Stimulated activated CD8-positive, alpha-beta memory T cell treated with anti-CD3 and anti-CD28 coated beads, Interleukin-15, amount 100 ng/mL, for 24 hours (primary cell): ENCODE measurements at regions not wholly inside any gene's neighbourhood (a gene's known extent, or its start where the extent isn't known, plus 50 kb on each side); places are given as distances from the start of the nearest gene placed in this dataset.
"Not testable (repeated sequence)": the region's sequence is repeated elsewhere in the genome, so short reads cannot be mapped to it uniquely, and the experiment has no call there.

Experiments
- DNase-seq: peaks from one replicate; pipeline ENCODE4 v3.0.0-alpha.2; 2020; ENCODE audit warnings: low read depth

DNA sequence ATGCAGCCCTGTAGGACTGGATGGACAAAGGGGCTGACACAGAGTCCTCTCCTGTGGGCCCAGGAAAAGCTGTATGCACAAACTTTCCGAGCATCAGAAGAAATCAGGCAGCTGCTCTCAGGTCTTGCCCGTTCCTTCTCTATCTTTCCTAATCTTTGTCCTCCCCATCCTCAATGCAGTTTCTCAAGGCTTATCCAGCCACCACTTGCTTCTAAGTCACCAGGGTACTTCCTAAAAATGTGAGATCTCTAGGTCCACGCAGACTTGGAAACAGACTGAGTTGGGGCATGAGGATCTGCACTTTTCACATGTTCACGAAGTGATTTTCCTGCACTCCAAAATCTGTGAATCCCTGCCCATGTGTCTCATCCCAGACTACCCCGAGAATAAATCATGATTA is 394.5 kb upstream of the SLC35B3 start:
- no peak for DNase-seq

DNA sequence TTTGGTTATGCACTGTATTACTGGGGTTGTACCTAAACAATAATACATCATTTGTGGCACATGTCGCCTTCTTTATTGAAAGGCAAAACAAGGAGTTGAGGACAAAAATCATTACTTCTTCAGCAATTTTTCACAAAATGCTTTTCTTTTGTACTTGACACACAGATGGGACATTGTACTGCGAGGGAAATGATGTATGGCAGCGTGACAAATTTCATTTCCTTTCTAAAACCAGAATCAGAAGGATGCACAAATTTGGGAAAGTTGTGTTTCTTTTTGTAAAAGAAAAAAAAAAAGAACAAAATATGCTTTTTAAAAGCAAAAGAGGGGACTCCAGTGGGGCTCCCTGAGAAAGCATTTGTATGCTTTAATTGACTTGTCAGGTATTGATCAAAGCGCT is 394.0 kb upstream of the SLC35B3 start:
- no peak for DNase-seq

DNA sequence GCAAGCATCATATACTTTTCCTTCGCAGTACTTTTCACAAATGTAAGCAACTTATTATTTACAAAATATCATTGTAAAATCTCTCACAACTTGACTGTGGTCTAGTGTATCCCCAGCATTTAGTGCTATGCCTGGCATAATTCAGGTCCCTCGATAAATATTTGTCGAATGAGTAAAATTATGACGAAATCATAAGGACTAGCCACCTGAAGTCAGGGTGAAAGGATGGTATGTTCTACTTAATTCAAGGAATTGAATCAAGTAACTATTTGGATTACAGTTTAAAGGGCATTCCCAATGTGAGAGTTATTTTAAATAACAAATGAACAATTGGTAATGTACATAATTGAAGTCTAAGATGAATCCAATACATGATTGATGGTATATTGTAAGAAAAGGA is 393.0 kb upstream of the SLC35B3 start:
- no peak for DNase-seq

DNA sequence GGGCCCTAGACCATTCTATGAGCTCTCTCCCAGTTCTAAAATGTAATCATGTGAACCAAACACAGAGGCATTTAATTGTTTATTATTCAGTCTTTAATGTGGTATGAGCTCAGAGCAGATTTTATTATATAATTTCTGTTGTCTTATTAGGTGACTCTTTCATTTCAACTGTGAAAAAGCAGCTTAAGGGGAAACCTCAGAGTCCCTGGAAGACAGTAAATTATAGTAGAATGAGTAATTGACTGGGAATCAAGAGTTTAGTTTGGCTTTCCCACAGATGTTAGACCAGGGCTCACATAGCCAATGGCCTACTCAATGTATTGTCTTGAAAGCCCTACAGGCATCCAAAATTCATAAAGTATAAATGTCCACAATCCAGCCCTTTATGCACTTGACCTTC is 390.4 kb upstream of the SLC35B3 start:
- no peak for DNase-seq

DNA sequence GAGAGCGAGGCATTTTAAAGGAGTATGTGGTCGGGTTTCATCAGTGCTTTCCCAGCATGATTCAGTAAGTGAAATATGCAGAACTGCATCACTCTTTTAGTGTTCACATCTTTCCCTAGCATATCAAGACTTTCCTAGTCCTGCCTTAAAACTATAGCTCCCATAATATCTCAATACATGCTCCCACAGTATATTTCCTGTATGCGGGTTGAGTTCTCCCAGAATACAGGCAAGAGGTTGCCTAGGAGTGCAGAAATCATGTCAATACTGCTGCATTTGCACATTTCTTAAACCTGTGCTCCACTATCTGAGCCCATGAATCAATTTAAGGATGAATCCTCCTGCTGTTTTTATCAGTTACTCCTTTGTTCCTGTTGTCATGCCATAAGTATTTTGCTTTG is 386.6 kb upstream of the SLC35B3 start:
- no peak for DNase-seq

DNA sequence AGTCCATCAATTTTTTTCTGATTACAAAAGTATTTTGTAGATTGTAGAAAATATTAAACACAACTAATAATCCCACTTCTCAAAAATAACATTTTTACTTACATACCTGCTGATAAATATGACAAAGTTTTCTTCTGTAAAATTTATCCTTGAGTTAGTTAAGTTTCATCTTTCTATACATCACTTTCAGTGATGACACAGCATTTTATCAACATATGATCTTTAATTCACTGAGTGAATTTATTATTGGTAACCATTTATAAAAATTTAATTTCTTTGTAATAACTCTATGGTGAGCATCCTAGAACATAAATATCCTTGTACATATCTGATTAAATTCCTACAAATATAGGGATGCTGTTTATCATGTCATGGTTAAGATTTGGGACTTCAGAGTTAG is 385.0 kb upstream of the SLC35B3 start:
- DNase-seq: no peak

DNA sequence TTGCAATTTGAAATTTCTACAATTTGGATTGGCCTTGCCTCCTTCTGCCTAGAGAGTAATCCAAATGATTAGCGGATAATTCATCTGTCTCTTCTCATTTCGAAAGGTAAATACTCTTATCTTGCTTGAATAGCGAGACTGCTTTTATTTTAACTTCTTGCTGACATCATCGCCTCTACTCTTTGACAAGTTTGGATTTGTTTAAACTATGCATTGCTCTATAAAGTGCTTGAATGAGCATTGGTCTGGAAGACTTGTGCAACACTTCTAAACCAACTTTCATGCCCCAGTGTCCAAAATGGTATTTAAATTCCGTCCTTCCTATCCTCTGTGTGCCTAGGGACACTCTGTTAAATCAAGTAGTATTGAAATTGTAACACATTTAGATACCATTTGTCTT is 384.1 kb upstream of the SLC35B3 start:
- DNase-seq: no peak

DNA sequence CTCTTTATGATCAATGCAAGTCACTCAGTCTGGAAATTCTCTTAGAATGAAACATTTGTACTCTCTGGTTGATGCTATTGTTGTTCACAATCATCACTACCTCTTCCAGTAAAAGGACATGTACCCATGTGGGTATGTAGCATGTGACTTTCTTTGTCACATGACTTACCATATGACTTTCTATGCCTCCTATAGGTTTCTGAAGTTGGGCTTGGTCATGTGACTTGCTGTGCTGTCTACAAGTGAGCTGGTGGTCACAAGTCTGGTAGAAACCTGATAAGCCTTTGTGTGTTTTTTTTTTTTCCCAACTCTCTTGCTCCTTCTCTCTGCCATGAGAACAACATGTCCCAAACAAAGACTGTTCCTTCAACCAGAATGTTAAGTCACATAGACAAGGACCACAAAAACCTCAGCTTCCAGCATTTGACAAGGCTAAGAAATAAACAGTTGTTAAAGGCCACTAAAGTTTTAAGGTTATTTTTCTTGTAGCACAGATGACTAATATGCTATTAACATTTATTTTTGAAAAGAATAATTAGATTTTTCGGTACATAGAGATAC is 379.2 kb upstream of the SLC35B3 start:
- no peak for DNase-seq

DNA sequence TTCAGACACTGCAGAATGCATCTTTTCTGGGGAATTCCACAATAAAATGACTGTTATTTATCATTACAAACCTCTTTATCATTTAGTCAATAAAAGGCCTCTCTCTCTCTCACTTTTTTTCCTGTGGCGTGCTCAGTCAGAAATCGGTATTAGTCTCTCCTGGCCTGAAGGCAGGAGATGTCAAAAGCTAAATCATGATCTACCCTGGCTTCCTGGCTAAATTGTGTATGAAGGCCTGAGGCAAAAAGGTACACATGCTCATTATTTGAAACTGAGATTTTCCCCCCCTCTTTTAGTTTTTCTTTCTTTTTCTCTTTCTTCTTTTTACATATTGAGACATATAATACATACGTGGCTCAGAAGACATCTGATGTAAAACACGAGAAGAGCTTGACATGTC is 375.0 kb upstream of the SLC35B3 start:
- no peak for DNase-seq

DNA sequence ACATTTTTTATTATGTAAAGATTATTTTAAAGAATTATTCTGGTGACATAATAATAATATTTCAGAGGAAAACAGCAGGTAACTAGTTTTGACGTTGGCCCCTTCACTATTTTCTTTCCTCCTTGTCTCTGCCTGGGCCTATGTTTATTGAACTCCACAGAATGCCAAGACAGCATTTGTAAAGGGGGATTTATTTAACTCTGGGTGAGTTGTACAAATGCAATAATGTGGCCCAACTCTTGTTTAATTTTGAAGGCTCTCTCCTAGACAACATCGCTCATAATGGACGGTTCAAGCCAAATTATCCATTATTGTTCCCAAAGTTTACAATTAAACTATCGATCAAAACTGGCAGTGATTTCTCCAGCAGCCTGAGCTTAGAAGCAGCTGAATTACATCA is 374.3 kb upstream of the SLC35B3 start:
- DNase-seq: no peak

DNA sequence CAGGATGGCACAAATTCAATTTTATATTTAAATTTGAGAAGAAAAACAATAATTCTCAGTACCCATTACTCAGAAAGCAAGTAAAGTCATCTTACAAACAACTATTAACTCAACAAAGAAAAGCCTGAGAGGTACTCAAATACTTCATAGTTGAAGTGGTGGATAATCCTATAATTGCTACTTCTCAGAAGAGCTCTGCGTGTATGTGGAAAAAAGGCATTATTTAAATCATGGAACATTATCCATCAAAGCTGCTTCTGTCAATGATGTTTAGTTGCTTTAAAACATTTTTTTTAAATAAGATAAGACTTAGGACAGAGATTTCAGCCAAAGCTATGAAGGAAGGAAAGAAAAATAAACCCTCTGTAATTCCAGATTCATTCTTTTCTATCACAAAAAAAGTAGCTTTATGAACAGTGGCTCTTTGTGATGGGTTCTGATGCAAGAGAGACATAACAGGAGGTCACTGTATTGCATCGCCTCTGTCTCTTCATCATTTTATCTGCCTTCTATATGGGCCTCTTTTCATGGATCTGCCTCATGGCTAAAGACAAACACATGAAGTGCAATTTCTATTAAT is 367.9 kb upstream of the SLC35B3 start:
- DNase-seq: no peak

DNA sequence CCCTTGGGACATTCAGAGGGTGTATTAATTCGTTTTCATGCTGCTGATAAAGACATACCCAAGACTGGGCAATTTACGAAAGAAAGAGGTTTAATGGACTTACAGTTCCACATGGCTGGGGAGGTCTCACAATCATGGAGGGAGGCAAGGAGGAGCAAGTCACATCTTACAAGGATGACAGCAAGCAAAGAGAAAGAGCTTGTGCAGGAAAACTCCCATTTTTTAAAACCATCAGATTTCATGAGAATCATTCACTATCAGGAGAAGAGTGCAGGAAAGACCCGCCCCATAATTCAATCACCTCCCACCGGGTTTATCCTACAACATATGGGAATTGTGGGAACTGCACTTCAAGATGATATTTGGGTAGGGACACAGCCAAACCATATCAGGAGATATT is 367.1 kb upstream of the SLC35B3 start:
- not testable (repeated sequence) for DNase-seq

DNA sequence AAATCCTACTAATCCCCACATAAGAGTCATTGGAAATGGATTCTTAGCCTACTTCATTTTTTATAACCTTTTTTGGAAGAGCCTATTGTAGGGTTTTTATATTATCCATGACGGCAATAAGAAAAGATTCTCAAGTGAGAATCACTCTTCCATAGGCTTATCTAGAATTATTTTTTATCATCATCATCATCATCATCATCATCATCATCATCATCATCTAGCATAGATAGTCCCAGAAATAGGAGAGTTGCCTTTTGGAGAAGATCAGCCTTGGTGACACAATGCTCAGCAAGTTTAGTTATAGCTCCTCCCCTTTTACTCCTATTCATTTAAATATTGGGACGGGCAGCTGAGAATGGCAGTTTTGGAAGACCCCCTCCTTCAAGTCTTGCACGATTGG is 359.1 kb upstream of the SLC35B3 start:
- no peak for DNase-seq

DNA sequence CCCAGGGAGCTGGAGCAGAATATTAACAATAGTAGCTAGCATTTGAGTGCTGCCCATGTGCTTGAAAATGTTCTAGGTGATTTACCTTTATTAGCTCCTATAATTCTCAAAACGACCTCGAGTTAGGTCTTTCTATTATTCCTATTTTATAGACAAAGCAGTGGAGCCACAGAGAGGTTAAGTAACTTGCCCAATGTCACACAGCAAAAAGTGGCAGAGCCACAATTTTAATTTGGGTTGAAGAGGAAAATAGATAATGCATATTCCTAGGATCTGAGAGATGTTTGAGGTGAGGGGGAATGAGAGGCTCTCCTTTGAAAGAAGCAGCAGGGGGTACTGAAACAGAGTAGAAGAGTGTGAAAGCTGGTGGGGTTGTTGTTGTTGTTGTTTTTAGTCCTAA is 354.5 kb upstream of the SLC35B3 start:
- no peak for DNase-seq

DNA sequence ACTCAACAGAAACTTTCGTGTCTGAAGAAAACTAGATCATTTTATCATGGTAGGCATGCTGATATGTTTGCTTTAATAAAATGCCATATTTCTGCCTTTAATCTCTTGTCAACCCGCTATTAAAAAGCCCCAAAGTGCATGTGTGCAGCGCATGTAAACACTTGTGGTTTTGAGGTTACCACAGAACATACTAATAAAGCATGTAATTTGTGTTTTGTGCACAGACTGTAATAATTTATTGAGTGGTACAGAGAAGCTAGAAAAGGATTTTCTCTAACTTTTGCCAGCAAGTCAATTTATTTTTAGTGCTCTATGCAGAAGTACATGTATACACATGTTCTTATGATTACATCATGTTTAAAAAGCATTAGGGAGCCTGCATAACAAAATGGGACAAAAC is 349.9 kb upstream of the SLC35B3 start:
- no peak for DNase-seq

DNA sequence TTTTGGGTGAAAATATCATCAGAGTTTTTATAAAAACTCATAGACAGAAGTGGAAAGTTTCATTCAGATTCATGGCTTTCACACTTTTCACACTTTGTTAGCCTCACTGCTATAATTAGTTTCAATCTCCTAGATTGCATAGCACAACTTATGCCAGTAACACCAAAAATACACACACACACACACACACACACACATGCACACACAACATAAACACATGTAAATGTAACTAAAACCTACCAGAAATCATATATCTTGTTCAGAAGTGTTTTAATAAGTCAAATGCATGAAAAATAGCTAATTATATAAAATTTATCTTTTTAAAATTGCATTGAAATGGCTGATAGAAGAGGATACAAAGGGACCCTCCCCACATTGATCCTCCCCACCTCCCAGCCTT is 347.8 kb upstream of the SLC35B3 start:
- DNase-seq: no peak

DNA sequence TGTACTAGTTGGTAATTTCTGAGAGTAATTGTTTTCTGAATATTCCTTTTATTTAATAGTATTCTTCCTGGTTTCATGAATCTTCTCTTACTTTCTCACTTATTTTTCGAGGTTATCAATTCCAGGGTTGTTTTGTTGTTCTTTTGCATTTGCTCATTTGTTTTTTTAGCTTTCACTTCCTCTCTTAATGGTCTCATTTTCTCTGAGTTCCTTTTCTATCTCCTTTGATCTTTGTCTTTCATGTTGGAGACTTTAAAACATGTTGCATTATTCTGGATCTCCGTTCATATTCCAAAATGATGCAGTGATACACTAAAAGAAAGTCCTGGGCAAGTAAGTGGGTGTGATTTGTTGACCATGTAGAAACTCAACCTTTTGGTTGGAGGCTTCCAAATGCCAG is 345.3 kb upstream of the SLC35B3 start:
- no peak for DNase-seq

DNA sequence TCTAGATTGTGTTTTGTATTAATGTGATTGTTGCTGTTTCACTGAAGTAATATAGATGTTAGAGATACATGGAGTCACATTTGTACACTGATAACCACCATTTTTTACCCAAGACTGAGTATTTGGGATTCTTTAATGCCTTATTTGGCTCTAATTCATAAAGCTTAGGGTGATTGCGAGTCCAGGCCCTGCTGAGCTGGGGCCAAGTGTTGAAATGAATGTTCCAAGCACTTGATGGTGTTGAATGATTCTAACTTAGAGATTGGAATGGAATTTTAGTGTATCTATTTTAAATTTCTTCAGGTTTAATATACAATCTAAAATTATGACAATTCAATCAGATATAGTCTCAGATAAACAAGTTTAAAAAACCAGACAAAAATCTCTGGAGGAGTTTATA is 329.4 kb upstream of the SLC35B3 start:
- no peak for DNase-seq

DNA sequence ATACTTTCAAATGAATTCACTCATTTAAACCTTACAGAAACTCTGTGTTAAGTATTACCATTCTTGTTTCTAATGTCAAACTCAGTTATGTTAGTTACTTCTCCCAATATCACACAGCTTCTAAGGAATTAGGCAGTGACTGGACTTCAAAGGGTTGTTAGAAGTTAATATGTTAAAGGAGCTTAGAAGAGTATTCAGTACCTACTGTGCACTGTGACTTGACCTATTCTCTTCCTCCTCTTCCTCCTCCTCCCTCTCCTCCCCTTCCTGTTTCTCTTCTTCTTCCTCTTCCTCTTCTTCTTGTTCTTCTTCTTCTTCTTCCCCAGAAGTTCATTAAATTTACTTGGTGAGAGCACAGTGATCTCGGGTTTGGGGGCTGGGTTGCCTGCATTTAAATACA is 325.6 kb upstream of the SLC35B3 start:
- no peak for DNase-seq

DNA sequence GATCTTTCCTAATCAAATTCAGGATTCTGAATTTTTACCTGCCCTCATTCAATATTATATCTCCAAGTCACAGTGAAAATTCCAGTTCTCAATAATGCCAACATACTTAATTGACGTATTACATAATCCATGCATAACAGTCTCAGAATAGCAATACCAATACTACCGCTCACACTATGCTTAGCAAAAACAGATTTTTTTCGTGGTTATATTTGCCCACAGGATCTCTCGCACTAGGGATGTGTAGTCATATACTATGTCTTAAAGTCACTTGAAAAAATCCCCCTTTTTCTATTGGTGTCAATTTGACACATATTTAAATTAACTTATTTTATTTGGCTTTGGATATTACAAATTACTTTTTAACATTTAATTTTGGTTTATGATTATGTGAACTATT is 323.1 kb upstream of the SLC35B3 start:
- no peak for DNase-seq

DNA sequence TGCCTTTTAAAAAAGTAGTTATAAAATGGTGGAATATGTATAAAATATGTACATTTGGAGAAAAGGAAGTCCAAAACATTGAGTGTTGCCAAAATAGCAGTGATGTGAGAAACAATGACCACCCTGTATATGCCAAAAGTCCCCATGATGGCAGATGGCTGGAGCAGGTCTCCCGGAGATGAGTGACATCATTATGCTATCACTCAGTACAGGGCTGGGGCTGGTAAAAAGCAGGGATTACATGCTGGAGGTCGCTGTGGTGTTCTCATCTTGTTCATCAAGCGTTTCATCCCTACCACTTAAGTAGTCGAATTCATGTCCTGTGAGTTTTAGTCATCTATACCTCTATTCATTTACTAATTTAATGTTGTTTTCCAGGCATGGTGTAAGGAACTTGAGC is 315.3 kb upstream of the SLC35B3 start:
- DNase-seq: no peak

DNA sequence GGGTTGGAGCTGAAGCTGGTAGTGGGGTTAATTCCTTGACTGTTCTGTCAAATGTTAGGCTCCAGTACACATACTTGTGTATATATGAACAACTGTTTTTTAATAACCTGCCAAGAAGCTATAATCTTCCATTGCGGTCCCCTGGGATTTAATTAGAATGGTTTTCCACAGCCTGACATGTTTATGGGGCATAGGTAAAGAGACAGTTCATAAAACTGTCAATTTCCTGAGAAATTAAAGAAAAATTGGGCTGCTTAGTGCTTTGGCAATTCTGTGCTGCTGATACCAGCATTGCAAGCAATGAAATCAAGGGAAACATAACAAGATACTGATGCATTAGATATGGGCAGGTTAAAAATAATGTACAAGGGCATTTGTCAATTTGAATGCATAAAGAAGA is 314.1 kb upstream of the SLC35B3 start:
- DNase-seq: no peak

DNA sequence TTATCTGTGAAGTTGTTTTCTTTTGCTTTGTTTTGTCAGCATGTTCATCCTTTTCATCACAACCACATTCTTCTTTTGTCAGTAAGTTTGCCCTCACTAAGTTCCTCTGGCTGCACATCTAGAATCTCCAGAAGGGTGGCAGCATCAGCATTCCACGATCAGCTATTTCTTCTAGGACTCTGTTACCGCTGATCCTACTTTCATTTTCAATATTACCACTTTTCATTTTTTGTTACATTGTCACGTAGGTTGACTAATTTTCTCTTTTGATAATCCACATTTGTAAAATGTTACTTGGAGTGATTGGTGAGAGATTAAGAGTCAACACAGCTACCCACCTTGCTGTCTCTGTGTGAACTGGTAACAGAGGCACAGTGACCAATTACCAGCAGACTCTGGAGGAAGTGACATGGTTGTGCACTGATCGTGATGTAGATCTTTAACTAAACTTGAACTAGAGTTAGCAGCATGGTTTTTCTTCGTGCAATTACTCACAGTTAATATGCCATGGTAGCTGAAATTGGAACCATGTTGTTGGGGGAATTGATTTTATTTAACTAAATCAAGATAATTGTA is 307.9 kb upstream of the SLC35B3 start:
- DNase-seq: no peak

DNA sequence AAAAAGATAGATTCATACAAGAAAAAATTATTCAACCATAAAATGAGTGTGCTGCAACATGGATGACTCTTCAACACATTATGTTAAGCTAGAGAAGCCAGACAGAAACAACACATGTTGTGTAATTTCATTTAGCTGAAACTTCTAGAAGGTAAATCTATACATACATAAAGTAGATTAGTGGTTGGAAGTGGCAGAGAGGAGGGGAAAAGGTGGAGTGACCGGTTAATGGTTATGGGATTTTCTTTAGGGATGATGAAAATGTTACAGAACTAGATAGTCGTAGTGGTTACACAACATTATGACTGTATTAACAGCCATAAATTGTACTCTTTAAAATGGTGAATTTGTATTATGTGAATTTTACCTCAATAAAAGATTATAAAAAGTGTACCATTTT is 304.1 kb upstream of the SLC35B3 start:
- no peak for DNase-seq
